Stimulated activated CD4-positive, alpha-beta T cell treated with anti-CD3 and anti-CD28 coated beads, Interleukin-15, amount 100 ng/mL, for 24 hours (primary cell): ENCODE measurements at regions not wholly inside any gene's neighbourhood (a gene's known extent, or its start where the extent isn't known, plus 50 kb on each side); places are given as distances from the start of the nearest gene placed in this dataset.
"Not testable (repeated sequence)": the region's sequence is repeated elsewhere in the genome, so short reads cannot be mapped to it uniquely, and the experiment has no call there.

Source experiments
- DNase-seq: peaks from one replicate; pipeline ENCODE4 v3.0.0-alpha.2; 2020

DNA sequence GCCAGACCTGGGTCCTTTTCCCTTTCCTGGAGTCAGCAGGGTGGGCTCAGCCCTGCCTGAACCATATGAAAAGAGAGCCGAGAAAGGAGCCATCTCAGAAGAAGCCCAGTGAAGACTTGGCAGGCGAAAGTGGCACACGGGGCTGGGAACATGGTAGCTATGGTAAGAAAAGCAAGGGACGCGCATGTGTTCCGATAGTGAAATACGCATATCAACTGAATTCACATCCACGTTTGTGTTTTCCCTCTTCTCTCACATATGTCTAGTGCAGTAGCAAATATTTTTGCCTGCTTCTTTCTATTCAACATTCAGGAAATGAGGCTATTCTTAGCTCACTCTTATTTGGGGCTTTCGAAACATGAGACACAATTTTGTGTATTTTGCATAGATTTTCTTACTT, 54.1 kb upstream of the PEG3 start:
- DNase-seq: no peak

DNA sequence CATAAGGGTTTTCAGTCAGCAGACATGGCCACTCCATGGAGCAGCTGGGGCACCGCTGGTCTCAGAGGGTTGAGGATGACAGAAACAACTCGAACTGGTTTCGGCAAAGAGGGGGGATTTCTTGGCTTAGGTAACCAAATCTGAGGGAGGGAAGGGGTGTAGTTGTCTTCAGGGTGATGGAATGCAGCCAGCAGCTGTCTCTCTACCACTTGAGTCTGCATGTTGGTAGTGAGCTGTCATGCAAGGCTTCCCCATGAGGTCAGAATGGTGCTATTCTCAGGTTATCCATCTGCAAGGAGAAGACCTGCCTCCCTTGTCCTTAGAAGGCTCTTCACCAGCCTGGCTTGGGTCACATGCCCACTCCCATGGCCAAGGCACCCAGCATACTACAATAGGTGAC, 55.6 kb upstream of the PEG3 start:
- no peak for DNase-seq

DNA sequence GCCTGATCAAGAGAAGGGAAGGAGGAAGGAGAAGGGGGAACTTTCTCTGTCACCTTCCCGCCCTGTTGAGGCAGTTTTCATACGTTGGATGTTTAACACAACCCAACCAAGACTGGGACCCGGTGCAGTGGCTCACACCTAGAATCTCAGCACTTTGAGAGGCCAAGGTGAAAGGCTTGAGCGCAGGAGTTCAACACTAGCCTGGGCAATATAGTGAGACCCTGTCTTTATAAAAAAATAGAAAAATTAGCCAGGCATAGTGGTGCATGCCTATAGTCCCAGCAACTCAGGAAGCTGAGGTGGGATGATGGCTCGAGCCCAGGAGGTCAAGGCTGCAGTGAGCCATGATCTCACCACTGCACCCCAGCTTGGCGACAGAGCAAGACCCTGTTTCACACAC, 59.4 kb upstream of the PEG3 start:
- no peak for DNase-seq

DNA sequence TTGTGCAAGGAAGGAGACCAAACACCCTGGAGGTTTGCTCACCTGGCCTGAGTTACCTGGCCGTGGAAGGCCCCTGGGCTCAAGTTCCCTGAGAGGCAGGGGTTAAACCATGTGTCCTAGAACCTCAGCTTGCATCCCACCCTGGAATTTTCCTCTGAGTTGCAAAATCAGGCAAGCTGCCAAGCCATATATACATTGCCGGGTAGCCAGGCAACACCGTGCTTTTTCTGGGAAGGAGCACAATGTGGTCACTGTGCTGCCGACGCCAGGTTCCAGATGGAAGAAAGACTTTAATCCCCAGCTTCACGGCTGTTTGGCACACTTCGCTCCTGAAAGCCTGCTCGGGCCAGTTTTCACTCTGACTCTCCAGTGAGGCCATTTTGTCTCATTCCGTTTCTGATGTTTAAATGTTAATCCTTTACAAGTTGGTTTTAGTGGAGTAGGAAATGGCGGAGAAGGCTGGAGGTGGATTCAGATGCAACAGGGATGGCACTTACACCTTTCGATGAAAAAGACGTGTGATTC, 60.1 kb upstream of the PEG3 start:
- DNase-seq: no peak

DNA sequence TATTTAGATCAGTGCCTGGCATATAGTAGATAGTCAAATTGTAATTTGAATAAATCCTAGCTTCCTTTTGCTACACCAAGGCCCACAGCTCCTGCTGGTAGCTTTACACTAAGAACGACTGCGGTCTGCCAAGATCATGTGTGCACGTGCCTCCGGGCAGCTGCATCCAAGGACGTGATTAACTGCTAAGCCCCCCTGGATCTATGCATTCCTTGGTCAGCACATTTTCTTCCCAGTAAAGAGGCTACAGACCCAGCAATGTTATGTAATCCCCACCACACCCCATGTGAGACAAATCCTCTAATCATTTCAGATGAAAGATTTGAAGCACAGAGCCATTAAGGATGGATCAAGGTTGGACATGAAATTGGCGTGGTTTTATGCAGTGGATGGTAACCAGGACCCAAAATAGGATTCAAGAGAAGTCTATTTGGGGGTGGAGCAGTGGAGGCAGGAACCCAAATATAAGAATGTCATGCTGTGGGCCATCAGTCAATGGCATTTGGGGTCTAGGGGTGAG, 65.2 kb upstream of the PEG3 start:
- no peak for DNase-seq

DNA sequence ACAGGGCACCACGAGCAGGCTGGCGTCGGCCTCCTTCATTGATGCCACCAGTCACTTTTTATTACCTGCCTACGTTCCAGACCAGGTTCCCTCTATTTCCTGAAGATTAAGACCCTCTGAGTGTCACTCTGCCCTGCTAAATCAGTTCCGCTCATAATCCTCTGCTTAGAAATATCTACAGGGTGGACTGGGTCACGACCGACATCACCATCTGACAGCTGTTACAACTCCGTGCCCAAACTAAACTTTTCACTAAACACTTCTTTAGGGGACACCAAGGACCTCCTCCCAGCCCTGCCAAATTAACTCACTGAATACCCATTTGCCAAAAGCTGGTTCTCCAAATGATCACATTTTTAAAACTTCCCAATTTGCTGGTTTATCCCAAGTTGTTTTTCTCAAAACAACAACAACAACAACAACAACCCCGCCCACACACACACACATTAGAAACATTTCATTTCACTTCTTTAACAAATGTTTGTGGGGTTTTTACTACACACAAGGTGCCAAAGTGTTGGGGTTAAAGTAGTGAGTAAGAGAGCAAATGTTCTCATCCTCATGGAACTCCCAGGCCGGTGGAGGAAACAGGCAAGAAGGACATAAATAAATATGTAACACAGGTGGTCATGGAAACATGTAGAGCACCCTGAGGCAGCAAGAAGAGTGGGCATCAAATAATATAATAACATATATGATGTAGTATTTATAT, 72.0 kb upstream of the PEG3 start:
- DNase-seq: no peak

DNA sequence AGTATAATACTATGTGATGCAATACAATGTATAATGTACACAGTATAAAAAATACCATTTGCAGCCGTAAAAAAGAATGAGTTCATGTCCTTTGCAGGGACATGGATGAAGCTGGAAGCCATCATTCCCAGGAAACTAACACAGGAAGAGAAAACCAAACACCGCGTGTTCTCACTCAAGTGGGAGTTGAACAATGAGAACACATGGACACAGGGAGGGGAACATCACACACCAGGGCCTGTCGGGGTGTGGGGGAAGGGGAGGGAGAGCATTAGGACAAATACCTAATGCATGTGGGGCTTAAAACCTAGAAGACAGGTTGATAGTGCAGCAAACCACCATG, 72.6 kb upstream of the PEG3 start:
- not testable (repeated sequence) for DNase-seq

DNA sequence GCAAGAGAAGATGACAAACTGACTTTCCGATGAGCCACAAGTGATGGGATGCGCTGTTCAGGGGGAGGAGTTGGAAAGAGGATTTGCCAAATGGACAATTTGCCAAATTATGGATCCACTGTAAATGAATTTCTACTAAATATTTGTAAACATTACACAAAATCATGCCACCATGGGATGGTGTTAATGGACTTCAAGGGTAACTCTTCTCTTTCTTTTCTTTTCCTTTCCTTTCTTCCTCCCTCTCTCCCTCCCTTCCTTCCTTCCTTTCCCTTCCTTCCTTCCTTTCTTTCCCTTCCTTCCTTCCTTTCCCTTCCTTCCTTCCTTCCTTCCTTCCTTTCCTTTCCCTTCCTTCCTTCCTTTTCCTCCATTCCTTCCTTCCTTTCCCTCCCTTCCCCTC, 76.0 kb upstream of the PEG3 start:
- no peak for DNase-seq

DNA sequence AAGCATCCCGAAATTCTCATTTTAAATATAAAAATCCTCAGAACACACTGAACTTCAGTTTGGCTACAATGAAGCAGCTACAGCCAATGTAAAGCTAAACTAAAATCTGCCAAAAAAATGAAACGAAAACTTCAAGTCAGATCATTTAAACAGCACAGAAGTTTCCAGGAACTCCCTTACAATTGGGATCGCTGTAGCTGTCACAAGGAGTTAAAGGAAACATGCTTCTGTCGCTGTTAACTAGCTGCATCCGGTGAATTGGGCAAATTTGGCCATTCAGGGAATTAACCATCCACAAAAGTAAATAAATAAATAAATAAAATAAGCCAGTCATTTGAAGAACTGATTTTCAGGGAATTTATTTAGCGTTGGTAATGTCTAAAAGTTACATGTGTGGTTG, 77.0 kb upstream of the PEG3 start:
- no peak for DNase-seq

DNA sequence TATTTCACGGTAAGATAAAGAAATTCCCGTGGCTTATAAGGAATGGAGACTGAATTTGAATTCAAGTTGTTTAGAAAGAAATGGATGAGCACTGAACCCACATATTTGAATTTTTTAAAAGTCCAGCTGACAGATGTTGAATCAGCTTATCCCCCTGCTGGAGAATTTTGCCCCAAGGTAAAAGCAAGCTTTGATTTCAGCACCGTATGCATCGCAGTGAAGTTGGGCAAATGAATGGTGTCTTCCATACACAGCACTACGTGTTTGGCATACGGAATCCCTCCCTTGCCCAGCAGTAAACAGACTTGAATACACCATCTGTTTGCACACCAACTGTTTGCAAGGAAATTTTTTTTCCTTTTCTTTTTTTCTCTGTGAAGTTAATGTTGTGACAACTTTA, 77.5 kb upstream of the PEG3 start:
- DNase-seq: no peak

DNA sequence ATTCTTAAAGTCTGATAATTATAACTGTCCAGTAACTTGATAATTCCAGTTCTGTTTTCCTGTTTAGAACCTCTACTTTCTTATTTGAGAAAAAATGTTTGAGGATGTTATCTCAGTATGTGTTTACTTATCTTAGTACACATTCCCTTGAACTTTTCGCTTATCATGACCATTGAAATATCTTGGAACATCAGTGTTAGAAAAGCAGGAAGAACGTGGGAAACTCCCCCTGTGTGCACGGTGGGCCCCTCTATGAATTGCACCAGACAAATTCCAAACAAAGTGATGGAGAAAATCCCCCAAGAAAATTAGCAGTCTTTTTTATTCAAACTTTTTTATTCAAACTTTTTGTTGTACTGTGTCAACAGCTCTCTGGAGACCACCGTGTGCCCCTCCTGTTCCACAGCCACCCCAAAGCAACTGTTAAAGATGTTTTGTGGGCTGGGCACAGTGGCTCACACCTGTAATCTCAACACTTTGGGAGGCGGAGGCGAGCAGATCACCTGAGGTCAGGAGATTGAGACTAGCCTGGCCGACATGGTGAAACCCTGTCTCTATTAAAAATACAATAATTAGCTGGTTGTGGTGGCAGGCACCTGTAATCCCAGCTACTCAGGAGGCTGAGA, 78.3 kb upstream of the PEG3 start:
- no peak for DNase-seq

DNA sequence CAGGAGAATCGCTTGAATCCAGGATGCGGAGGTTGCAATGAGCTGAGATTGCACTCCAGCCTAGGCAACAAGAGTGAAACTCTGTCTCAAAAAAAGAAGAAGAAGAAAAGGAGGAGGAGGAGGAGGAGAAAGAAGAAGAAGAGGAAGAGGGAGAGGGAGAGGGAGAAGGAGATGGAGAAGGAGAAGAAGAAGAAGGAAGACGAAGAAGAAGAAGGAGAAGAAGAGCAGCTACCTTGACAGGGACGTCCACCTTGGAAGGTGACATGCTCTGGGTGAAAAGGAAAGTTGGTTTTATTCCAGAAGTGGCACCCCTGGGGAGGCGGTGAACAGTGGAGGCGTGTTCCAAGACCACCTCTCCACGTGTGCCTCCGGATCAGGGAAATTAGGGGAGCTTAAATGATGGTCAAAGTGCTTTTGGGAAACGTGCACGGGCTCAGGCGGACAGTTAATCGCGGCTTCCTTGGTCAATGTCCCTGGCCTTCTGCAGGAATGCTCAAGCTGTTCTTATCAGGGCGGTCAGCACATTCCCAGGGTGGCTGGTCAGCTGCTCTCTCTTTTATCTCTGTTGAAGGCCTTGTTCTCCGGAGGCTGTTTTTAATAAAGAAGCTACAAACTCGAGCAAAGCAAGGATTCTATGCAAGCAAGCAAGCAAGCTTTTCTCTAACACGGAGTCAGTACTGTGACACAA, 78.9 kb upstream of the PEG3 start:
- no peak for DNase-seq

DNA sequence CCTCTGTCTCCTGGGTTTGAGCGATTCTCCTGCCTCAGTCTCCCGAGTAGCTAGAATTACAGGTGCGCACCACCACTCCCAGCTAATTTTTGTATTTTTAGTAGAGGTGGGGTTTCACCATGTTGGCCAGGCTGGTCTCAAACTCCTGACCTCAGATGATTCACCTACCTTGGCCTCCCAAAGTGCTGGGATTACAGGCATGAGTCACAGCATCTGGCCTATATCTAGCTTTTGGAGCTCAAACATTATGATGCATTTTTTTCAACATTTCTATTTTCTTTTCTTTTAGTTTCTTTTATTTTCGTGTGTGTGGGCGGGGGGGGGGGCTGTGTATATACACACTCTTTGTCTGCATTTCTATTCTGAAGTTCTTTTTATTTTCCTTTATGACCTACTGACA, 85.6 kb upstream of the PEG3 start:
- not testable (repeated sequence) for DNase-seq

DNA sequence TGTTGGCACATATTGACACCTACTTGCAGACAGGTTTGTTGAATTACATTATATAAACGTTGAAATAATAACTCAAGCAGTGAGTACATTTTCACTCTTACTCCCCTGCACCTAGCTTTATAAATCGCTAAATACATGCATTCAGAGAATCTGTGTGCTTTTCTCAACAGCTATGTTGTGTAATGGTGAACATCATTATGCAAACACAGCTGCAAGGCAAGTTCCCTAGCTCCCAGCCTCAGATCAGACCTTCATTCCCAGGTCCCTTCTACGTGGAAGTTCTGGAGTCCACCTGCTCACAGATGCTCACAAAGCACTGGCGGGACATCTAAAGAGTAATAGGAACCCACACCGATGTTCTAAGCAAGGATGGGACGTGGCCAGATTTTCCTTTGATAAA, 86.8 kb upstream of the PEG3 start:
- DNase-seq: no peak

DNA sequence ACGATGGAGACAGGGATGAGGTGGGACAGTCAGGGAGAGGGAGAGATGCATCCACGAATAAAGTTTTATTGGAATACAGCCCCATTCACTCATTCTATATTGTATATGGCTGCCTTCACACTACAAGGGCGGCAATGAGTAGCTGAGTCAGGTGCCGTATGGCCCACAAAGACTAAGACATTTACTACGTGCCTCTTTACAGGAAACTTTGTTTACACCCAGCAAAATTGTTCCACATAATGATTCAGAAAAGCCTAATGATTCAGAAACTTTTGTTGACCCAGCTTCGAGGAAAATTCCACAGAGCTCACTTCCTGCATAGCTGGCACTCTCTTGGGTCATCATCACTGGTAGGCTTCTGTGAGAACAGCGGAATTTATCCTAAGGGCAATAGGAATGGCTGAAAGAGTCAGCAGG, 87.3 kb upstream of the PEG3 start:
- DNase-seq: no peak

DNA sequence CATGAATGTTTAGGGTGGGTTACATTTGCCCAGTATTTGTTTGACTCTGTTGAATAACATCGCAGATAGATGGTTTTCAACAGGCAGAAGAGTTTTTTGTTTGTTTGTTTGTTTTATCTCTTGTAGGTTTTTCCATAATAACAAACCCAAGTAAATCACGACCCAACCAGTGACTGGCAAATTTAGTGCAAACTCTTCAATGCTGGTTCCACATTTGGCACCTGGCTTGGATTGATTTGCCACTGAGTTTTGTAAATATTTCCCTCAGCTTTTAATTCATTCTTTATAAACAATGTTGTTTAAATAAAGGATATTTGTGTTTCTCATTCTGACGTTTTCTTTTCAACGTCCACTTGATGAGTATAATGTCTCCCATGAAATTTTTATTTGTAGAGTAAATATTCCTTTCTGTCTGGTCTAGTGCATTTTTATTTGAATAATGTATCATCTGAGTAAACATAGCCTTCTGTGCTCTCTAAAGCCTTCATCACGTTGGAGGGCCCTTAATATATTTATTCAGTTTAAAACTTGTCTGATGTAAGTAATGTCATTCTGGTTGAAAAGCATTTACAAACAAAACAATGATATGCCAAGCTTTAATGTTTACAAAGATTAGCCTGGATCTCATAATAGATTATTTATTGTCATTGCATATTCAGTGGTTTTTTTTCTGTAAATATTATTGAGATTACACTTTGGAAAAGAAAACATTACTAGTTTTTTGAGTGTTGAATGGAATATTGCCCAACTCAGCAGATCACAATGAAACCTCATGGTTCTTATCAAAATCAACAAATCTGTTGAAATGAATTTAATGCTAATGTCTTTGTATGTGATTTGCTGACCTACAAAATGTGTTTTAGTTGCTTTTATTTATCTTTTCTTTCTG, 90.4 kb upstream of the PEG3 start:
- no peak for DNase-seq

DNA sequence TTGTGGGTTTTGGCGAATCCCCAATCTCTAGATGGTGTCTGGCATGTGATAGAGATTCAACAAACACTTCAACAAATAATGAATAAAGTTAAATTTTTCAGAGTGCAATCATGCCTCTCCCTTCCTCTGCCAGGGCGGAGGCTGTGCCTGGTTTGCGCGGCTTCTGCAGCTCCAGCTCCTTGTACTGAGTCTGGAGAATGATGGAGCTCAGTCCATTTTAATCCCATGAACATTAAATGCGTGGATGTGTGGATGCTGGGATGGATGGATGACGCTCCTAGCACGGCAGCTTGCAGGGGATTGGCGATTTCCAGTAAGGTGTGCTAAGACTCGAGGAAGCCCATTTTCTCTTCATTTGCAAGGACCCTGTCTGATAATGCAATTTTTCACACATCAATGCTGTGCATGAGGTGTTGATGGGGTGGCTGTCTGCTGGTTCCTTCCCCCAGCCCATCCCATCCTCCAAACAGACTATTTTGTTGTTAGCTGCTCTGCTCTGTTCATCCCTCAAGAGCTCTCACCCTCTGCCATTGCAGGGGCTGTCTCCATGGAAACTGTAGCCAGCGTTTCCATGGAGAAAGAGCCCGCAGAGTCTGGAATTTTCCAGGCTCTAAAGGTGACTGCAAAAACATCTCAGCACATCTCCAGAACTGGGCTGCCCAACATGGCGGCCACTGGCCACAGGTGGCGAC, 92.6 kb upstream of the PEG3 start:
- no peak for DNase-seq

DNA sequence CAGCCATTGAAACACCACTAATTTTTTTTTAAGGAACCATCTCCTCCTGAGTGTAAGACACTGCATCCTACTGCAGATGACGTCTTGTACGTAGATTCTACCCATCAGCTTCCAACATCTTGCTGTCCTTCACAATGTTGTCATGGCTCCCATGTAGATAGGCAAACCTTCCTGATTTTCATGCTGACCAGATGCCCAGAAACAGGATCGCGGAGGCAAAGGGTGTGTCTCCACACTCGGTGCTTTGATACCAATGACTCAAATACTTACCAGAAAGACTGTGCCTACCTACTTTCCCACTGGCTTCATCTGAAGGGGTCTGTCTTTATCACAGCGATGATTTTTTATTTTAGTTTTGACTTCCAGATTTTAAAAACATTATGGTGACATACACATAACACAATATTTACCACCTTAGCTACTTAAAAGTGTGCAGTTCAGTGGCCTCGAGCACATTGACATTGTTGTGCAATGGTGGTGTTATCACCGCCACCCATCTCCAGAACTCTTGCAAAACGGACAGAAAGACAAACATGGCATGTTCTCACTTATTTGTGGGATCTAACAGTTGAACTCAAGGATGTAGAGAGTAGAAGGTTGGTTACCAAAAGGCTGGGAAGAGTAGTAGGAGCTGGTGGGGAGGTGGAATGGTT, 94.0 kb upstream of the PEG3 start:
- no peak for DNase-seq

DNA sequence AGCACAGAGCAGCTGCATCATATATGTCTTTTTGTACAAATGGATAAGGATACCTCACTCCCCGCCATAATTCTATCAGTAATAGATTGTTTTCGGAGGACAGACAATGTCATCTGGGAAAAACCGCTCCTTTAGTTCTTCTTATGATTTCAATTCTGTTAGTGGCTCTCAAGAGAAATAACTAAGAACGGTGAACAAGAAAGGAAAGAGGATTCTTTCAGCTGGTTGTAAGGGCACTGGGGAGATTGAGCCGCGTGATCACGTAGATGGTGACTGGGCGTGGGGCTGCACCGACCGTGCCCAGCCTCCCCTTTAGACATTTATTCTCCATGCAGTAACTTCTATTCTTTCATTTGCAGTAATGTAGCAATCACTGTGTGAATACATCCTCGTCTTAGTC, 99.4 kb upstream of the PEG3 start:
- no peak for DNase-seq

DNA sequence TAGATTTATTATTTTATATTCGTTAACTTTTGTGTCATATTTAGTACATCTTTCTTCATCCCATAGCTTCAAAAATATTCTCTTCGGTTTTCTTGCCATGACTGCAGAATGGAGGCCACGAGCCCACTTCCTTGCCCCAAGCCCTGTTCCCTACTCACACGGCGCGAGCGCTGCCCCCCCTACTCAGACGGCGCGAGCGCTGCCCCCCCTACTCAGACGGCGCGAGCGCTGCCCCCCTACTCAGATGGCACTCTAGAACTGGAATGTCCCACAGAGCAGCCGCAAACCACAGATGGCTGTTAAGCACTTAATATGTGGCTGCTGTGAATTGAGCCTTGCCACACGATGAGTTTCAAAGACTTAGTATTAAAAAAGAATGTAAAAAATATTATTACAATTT, 102.2 kb upstream of the PEG3 start:
- DNase-seq: no peak

DNA sequence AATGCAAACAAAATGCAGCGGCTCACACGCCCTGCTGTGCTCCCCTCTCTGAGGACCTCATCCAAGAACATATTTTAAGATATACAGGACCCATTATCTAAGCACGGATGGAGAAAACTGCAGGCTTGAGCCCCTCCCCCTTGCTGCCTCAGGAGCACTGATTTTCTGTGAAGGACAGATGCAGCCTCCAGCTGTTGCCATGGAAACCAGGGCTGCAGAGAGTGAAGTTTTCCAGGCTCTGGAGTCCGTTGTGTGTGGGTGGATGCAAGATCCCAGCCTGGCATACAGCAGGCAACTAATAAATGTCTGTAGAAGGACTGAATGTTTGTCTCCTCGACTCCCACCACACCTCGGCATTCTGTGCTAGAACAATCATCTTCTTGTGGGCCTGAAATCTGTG, 105.6 kb upstream of the PEG3 start:
- no peak for DNase-seq

DNA sequence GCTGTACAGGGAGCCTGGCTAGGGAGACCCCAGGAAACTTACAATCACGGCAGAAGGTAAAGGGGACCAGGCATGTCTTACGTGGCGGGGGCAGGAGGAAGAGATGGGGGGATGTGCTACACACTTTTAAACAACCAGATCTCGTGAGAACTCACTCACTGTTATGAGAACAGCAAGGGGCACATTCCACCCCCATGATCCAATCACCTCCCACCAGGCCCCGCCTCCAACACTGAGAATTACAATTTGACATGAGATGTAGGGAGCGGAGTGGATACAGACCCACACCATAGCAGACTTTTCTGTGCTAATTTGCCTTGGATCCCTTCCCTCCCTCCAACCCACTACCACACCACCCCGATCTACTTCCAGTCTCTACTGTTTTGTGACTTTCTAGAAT, 106.7 kb upstream of the PEG3 start:
- DNase-seq: no peak
